HepG2 (cell line): ENCODE measurements at regions not wholly inside any gene's neighbourhood (a gene's known extent, or its start where the extent isn't known, plus 50 kb on each side); places are given as distances from the start of the nearest gene placed in this dataset.

Experiments
- ATAC-seq: fragments of 200-7000 bp; cut with Tn5 transposase; 3 replicates; pipeline ENCODE4 v1.9.1; 2020; ENCODE audit warnings: mild to moderate bottlenecking, moderate library complexity
- BruUV-seq: library from RNA; stranded (reverse); fragments of 400-500 nt; replicated peaks from 2 replicates; lab custom pipeline; 2021; lab: Mats Ljungman, UMichigan
- CTCF ChIA-PET: fragments of 300-600 bp; formaldehyde crosslinking; extraction: SDS; loops from one replicate; lab custom pipeline; 2021; ENCODE audit warnings: low total read pairs, inconsistent platforms, low intra/inter-chr PET ratio; lab: Yijun Ruan, JAX
- POLR2A ChIA-PET: fragments of 350-600 bp; sonication (Branson Sonifier 250); formaldehyde crosslinking; loops from one replicate; lab custom pipeline; 2020; ENCODE audit warnings: antibody characterized with exemption, inconsistent platforms; lab: Yijun Ruan, JAX
- DNase-seq: peaks from one replicate; pipeline ENCODE4 v3.0.0-alpha.2; 2015; ENCODE audit warnings: low spot score
- FAIRE-seq: peaks from 3 replicates; lab custom pipeline; 2011; peaks lifted over from hg19 to GRCh38; lab: Jason Lieb, UNC
- H2AFZ ChIP-seq: one replicate; pipeline ENCODE4 v1.6.1; 2011; ENCODE audit warnings: low read length, inconsistent platforms
- H3K27ac ChIP-seq: fragments of 300-600 bp; 3 replicates; pipeline ENCODE4 v1.8.0; 2011; ENCODE audit warnings: mixed run types, mild to moderate bottlenecking, mixed read lengths, low read length, inconsistent platforms; ENCODE audit not compliant: insufficient read depth; ENCODE audit errors: extremely low read length
- H3K27me3 ChIP-seq, 2 experiments: fragments of 200-600 bp in 1 of 2; 2 replicates in 1 of 2; 3 replicates in 1 of 2; pipeline versions ENCODE4 v1.6.0 to v1.8.0; 2011; ENCODE audit warnings: low read length in 2 of 2, mild to moderate bottlenecking in 2 of 2, moderate library complexity in 2 of 2, inconsistent platforms in 1 of 2; ENCODE audit not compliant: insufficient read depth in 2 of 2, control insufficient read depth in 1 of 2
- H3K36me3 ChIP-seq, 2 experiments: fragments of 200-600 bp in 1 of 2; replicated peaks in 1 of 2; 2 replicates in 1 of 2; 3 replicates in 1 of 2; pipeline versions ENCODE4 v1.5.1 to v1.8.0; 2011; ENCODE audit warnings: low read length in 2 of 2, inconsistent platforms in 1 of 2; ENCODE audit not compliant: insufficient read depth in 2 of 2, control insufficient read depth in 1 of 2
- H3K4me1 ChIP-seq: 2 replicates; pipeline ENCODE4 v1.5.1; 2012; ENCODE audit warnings: low read length, inconsistent platforms; ENCODE audit not compliant: insufficient read depth
- H3K4me2 ChIP-seq: 2 replicates; pipeline ENCODE4 v1.6.0; 2011; ENCODE audit warnings: low read depth, low read length, inconsistent platforms
- H3K4me3 ChIP-seq, 3 experiments: fragments of 200-600 bp in 1 of 3; sonication (generic), shearing (Covaris generic) in 1 of 3; replicated peaks in 1 of 3; 2 replicates each; pipeline ENCODE4 v1.5.1; 2011 to 2016; ENCODE audit warnings: low read length in 3 of 3, inconsistent platforms in 2 of 3, low read depth in 2 of 3, mild to moderate bottlenecking in 2 of 3, control low read depth in 1 of 3, mixed read lengths in 1 of 3; ENCODE audit not compliant: insufficient read depth in 1 of 3
- H3K79me2 ChIP-seq: one replicate; pipeline ENCODE4 v1.6.1; 2011; ENCODE audit warnings: low read length, inconsistent platforms; ENCODE audit not compliant: insufficient read depth
- H3K9ac ChIP-seq: 2 replicates; pipeline ENCODE4 v1.6.0; 2011; ENCODE audit warnings: mild to moderate bottlenecking, low read depth, low read length, inconsistent platforms; ENCODE audit not compliant: insufficient read depth
- H3K9me3 ChIP-seq: 2 replicates; pipeline ENCODE4 v1.5.1; 2012; ENCODE audit warnings: mild to moderate bottlenecking, low read length
- H4K20me1 ChIP-seq: 2 replicates; pipeline ENCODE4 v1.6.0; 2011; ENCODE audit warnings: inconsistent platforms, mild to moderate bottlenecking, low read length, moderate library complexity; ENCODE audit not compliant: insufficient read depth
- ARID3A ChIP-seq: IDR thresholded peaks from 2 replicates; pipeline ENCODE4 v1.6.1; 2012; ENCODE audit warnings: low read depth, low read length, improper control_type of control experiment
- DZIP1 ChIP-seq: sonication (generic); formaldehyde crosslinking; IDR thresholded peaks from 2 replicates; pipeline ENCODE4 v1.5.0; 2020; ENCODE audit warnings: mild to moderate bottlenecking, missing genetic modification reagents
- E2F2 ChIP-seq: sonication (generic); formaldehyde crosslinking; IDR thresholded peaks from 2 replicates; pipeline ENCODE4 v1.4.0; 2020; ENCODE audit warnings: missing genetic modification reagents, borderline replicate concordance
- FOXA3 ChIP-seq: IDR thresholded peaks from 2 replicates; pipeline ENCODE4 v1.6.1; 2016; ENCODE audit warnings: missing genetic modification reagents, missing compliant biosample characterization
- PBX3 ChIP-seq: sonication (generic); formaldehyde crosslinking; IDR thresholded peaks from 2 replicates; pipeline ENCODE4 v1.8.1; 2023; ENCODE audit warnings: missing genetic modification reagents, inconsistent platforms, borderline replicate concordance
- RFX5 ChIP-seq: IDR thresholded peaks from 2 replicates; pipeline ENCODE4 v1.6.1; 2011; ENCODE audit warnings: low read depth, low read length, improper control_type of control experiment
- THAP8 ChIP-seq: sonication (generic); formaldehyde crosslinking; IDR thresholded peaks from 2 replicates; pipeline ENCODE4 v1.5.1; 2020; ENCODE audit warnings: missing genetic modification reagents, mild to moderate bottlenecking, borderline replicate concordance
- ZFAT ChIP-seq: sonication (generic); formaldehyde crosslinking; conservative IDR thresholded peaks from 2 replicates; pipeline ENCODE4 v1.8.1; 2023; ENCODE audit warnings: missing genetic modification reagents, inconsistent platforms
- ZNF468 ChIP-seq: sonication (generic); formaldehyde crosslinking; IDR thresholded peaks from 2 replicates; pipeline ENCODE4 v1.8.0; 2022; ENCODE audit warnings: mild to moderate bottlenecking, moderate library complexity, missing genetic modification reagents
- ZNF484 ChIP-seq: sonication (generic); formaldehyde crosslinking; IDR thresholded peaks from 2 replicates; pipeline ENCODE4 v1.5.1; 2020; ENCODE audit warnings: mild to moderate bottlenecking, low read depth, missing genetic modification reagents, borderline replicate concordance
- WGBS: methylation state at CpG from one replicate; pipeline ENCODE4 v1.1.6; 2017; ENCODE audit warnings: low lambda C conversion rate; 5-methylcytosine and 5-hydroxymethylcytosine counted together
- in situ Hi-C: cut with HindIII; loops from 2 replicates; pipeline ENCODE4 v1.10.0; 2017; ENCODE audit warnings: low pct_unique_long_range_greater_than_20kb; ENCODE audit not compliant: extremely low pct_ligation_motif_present
- intact Hi-C: fragments of 100-400 bp; cut with micrococcal nuclease; formaldehyde crosslinking; loops from one replicate; pipeline ENCODE4 v1.10.0; 2022; ENCODE audit not compliant: unreplicated experiment

GRCh38 chr4:71907071-71907470, 123.2 kb upstream of the GC start:
- H3K36me3 ChIP-seq = no peaks in the 10 kb centered on the region
- no peak overlapping the region for H3K27ac ChIP-seq
- FAIRE-seq (no peak), ATAC-seq (no peak), DNase-seq (no peak)
- no peak for TF ChIP-seq ARID3A
- no peak for TF ChIP-seq PBX3
- TF ChIP-seq FOXA3 = no peak
- TF ChIP-seq ZNF484 (CRISPR knock-in tag) = no peak
- H3K9ac ChIP-seq = no peak overlapping the region
- H2AFZ ChIP-seq = no peak overlapping the region
- H3K4me2 ChIP-seq = no peak overlapping the region
- H3K79me2 ChIP-seq = no peaks in the 10 kb centered on the region
- no peak overlapping the region for H3K4me3 ChIP-seq
- H3K27me3 ChIP-seq = no peaks in the 10 kb centered on the region; a peak in 1 of 5 replicates
- in situ Hi-C loops = no loop called here
- WGBS = 30% methylated on average over 4 of the region's 4 CpGs
- intact Hi-C loops = no loop called here
- no peaks in the 10 kb centered on the region for H4K20me1 ChIP-seq
- ChIA-PET POLR2A (no interaction called here), CTCF (no interaction called here)
- BruUV-seq = no TSS peak
- peaks cover 79% of the 10 kb centered on the region for H3K9me3 ChIP-seq
- H3K4me1 ChIP-seq = no peaks in the 10 kb centered on the region

- FAIRE-seq = no peak
- no TSS peak for BruUV-seq
- CTCF ChIA-PET = no interaction called here
- no peak for TF ChIP-seq ZFAT (CRISPR knock-in tag)
- no peak for TF ChIP-seq THAP8 (CRISPR knock-in tag)
- no peak for TF ChIP-seq RFX5
- TF ChIP-seq E2F2 (CRISPR knock-in tag) = no peak
- no peak for TF ChIP-seq DZIP1 (CRISPR knock-in tag)
- TF ChIP-seq ZNF468 (CRISPR knock-in tag) = no peak
Measured at GRCh38 chr4:71907782-71908181, 123.9 kb upstream of the GC start.

More at GRCh38 chr4:71907782-71908181, 123.9 kb upstream of the GC start:
- POLR2A ChIA-PET = no interaction called here
- in situ Hi-C loops (no loop called here), intact Hi-C loops (no loop called here)
- no peak for DNase-seq
- no peak for ATAC-seq
- 0% methylated on average over 3 of the region's 3 CpGs for WGBS
- no peak overlapping the region for H3K9ac ChIP-seq
- no peaks in the 10 kb centered on the region for H3K79me2 ChIP-seq
- H2AFZ ChIP-seq = no peak overlapping the region
- no peak overlapping the region for H3K4me2 ChIP-seq
- no peaks in the 10 kb centered on the region for H3K36me3 ChIP-seq
- H3K27me3 ChIP-seq = no peaks in the 10 kb centered on the region; a peak in 1 of 5 replicates
- H3K4me3 ChIP-seq = no peak overlapping the region
- H3K9me3 ChIP-seq = peaks cover 80% of the 10 kb centered on the region
- no peaks in the 10 kb centered on the region for H3K4me1 ChIP-seq
- no peaks in the 10 kb centered on the region for H4K20me1 ChIP-seq
- no peak overlapping the region for H3K27ac ChIP-seq
